ENCODE measurements at regions not wholly inside any gene's neighbourhood (a gene's known extent, or its start where the extent isn't known, plus 50 kb on each side); places are given as distances from the start of the nearest gene placed in this dataset.

GRCh38 chr10:130713135-130713534 is 576.9 kb downstream of the GLRX3 start:
- intact Hi-C loops (cut with DNase I) = no loop called here
- Histone ChIP-seq H3K27me3 (peaks cover 0 to 46% (median 19%) of the 10 kb centered on the region in 7 donors), H3K9me3 (no peaks in the 10 kb centered on the region), H3K36me3 (no peaks in the 10 kb centered on the region), H3K27ac (no peak overlapping the region), H3K4me3 (no peak overlapping the region), H3K4me1 (no peaks in the 10 kb centered on the region)
- 78 to 86% methylated on average over 4 of the region's 4 CpGs for WGBS, 2 donors
- no peak for TF ChIP-seq CTCF (IDR thresholded peaks at IDR 0.05)
- DNase-seq (no peak), ATAC-seq (no peak)

GRCh38 chr10:130713731-130714130 is 577.5 kb downstream of the GLRX3 start:
- Histone ChIP-seq H3K9me3 (no peaks in the 10 kb centered on the region), H3K4me3 (no peak overlapping the region), H3K27ac (no peak overlapping the region), H3K36me3 (no peaks in the 10 kb centered on the region), H3K27me3 (peaks cover 0 to 46% (median 19%) of the 10 kb centered on the region in 7 donors), H3K4me1 (no peaks in the 10 kb centered on the region)
- DNase-seq (no peak), ATAC-seq (no peak)
- intact Hi-C loops (cut with DNase I) = no loop called here
- WGBS, 2 donors = 84 to 85% methylated on average over 8 of the region's 8 CpGs
- no peak for TF ChIP-seq CTCF (IDR thresholded peaks at IDR 0.05)

GRCh38 chr10:130714742-130715467 is 578.7 kb downstream of the GLRX3 start:
- 64 to 76% methylated on average over 20 of the region's 20 CpGs for WGBS, 2 donors
- ATAC-seq = no peak
- Histone ChIP-seq H3K36me3 (no peaks in the 10 kb centered on the region), H3K27ac (no peak overlapping the region), H3K9me3 (no peaks in the 10 kb centered on the region), H3K27me3 (peaks cover 0 to 46% (median 16%) of the 10 kb centered on the region in 7 donors), H3K4me3 (no peak overlapping the region), H3K4me1 (no peaks in the 10 kb centered on the region)
- no peak for DNase-seq
- TF ChIP-seq CTCF (IDR thresholded peaks at IDR 0.05) = no peak
- intact Hi-C loops (cut with DNase I) = no loop called here

- DNase-seq (no peak), ATAC-seq (no peak)
- Histone ChIP-seq H3K4me1 (no peaks in the 10 kb centered on the region), H3K27me3 (peaks cover 0 to 39% (median 16%) of the 10 kb centered on the region in 7 donors), H3K9me3 (no peaks in the 10 kb centered on the region), H3K4me3 (no peak overlapping the region), H3K36me3 (no peaks in the 10 kb centered on the region), H3K27ac (no peak overlapping the region)
- no peak for TF ChIP-seq CTCF (IDR thresholded peaks at IDR 0.05)
- intact Hi-C loops (cut with DNase I) = no loop called here
- WGBS, 2 donors = 79 to 84% methylated on average over 12 of the region's 12 CpGs
These were observed 579.8 kb downstream of the GLRX3 start for GRCh38 chr10:130715686-130716670.
